Coronary artery (tissue), 2 donors: ENCODE measurements at regions not wholly inside any gene's neighbourhood (a gene's known extent, or its start where the extent isn't known, plus 50 kb on each side); places are given as distances from the start of the nearest gene placed in this dataset.

Experiments used
- DNase-seq: peaks from one replicate; pipeline ENCODE4 v3.0.0-alpha.2; 2017; ENCODE audit warnings: low spot score
- H3K27ac ChIP-seq, 2 donors: fragments of 200-600 bp; sonication (generic); one replicate each; pipeline ENCODE4 v1.5.1; 2016 to 2019
- H3K4me3 ChIP-seq: fragments of 200-600 bp; sonication (generic); 2 replicates; pipeline ENCODE4 v1.5.1; 2016; ENCODE audit warnings: mild to moderate bottlenecking, moderate library complexity
- TF ChIP-seq, protein P1 (sequence below): fragments of 200-600 bp; sonication (generic); IDR thresholded peaks from one replicate; pipeline ENCODE4 v1.5.1; 2019; ENCODE audit warnings: antibody characterized with exemption

DNA sequence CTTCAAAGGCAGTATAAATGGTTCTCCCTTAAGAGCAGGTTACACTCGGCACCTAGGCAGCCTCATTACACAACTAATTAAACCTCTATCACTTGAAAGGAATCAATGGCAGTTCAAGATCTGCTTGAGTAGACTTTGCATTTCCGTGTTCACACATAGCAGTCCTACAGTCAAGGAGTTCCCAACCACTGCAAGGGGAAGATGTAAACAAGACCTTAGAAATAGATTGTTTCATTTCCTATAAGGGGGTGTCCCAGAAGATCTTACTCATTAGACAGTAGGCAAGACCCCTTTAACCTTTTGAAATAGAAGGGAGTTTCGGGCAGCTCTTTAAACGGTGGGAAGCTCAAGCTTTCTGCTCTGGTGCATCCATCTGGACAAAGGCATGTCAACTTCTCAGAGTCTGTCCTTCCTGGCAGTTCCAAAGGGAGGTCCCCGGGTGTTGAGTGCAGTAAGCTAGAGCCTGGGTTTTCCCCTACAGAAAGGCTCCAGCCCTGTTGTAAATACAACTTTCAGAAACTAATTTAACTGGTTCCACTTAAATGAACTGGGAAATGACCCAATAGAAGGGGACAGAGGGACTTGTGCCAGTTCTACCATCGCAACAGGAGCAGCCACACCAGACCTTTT is 150.8 kb downstream of the RBMX2 start:
- Histone ChIP-seq H3K27ac (no peak overlapping the region), H3K4me3 (no peak overlapping the region)
- TF ChIP-seq, protein P1, sequence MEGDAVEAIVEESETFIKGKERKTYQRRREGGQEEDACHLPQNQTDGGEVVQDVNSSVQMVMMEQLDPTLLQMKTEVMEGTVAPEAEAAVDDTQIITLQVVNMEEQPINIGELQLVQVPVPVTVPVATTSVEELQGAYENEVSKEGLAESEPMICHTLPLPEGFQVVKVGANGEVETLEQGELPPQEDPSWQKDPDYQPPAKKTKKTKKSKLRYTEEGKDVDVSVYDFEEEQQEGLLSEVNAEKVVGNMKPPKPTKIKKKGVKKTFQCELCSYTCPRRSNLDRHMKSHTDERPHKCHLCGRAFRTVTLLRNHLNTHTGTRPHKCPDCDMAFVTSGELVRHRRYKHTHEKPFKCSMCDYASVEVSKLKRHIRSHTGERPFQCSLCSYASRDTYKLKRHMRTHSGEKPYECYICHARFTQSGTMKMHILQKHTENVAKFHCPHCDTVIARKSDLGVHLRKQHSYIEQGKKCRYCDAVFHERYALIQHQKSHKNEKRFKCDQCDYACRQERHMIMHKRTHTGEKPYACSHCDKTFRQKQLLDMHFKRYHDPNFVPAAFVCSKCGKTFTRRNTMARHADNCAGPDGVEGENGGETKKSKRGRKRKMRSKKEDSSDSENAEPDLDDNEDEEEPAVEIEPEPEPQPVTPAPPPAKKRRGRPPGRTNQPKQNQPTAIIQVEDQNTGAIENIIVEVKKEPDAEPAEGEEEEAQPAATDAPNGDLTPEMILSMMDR = no peak
- DNase-seq = no peak

DNA sequence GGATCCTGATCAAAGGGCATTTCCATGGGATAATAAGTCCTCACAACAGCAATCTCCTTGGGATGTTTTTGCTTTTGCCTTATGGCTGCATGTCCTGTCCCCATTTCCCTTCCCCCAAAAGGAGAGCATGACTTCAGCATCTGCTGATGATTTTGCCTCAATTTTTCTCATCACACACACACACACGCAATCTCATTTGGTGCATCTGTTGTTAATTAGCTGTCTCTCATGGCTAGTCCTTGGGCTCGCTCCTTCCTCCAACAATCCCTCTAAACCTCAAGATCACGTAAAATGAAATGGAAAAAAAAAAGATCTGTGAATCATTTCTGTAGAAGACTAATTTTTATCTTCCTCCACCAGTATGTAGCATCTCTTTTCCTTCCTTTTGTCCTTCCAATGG is 153.6 kb downstream of the RBMX2 start:
- no peak overlapping the region for H3K4me3 ChIP-seq
- DNase-seq = no peak
- TF ChIP-seq, protein P1 = no peak
- H3K27ac ChIP-seq = no peak overlapping the region

DNA sequence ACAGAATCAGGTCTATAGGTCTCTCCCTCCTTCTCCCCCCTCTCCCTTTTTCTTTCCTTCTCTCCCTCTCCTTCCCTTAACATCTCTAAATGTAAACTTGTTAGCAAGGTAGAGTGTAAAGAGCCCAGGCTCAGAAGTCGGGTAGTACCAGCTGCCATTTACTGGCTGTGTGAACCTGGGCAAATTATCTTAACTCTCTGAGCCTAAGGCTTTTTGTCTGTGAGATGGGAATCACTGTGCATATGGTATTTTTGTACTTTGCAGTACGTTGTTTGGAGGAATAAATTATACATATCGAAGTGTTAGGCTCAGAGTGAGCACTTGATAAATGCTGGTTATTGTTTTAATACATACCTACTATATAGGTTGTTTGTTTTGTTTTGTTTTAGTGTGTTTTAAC is 154.0 kb downstream of the RBMX2 start:
- DNase-seq = no peak
- Histone ChIP-seq H3K27ac (no peak overlapping the region), H3K4me3 (no peak overlapping the region)
- TF ChIP-seq, protein P1 = no peak

DNA sequence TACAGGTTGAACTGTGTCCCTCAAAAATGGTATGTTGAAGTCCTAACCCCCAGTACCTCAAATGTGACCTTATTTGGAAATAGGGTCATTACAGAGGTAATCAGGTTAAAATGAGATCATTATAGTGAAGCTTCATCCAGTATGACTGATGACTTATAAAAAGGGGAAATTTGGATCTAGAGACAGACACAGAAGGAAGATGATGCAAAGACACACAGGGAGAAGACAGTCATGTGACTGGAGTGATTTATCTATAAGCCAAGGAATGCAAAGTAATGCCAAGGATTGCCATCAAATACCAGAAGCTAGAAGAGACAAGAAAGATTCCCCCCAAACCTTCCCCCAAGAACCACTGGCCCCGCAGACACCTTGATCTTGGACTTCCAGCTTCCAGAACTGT is 155.2 kb downstream of the RBMX2 start:
- Histone ChIP-seq H3K4me3 (no peak overlapping the region), H3K27ac (no peak overlapping the region)
- TF ChIP-seq, protein P1 = no peak
- DNase-seq = no peak

DNA sequence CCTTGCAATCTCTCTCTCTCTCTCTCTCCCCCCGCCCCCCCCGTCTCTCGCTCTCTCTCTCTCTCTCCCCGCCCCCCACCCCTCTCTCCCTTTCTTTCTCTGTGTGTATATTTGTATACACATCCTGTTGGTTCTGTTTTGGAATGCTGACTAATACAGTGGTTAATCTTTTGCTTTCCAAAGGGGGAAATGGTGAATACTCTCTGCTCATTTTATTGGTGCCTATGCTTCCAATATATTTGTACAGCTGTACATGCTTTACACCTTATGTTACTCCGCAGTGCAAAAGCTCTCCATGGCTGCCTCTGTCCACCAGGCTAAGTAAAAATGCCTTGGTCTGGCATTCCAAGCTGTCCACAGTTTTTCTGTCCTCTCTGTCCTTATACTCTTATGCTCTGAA is 158.8 kb downstream of the RBMX2 start:
- TF ChIP-seq, protein P1 = no peak
- DNase-seq = no peak
- Histone ChIP-seq H3K27ac (no peak overlapping the region), H3K4me3 (no peak overlapping the region)

DNA sequence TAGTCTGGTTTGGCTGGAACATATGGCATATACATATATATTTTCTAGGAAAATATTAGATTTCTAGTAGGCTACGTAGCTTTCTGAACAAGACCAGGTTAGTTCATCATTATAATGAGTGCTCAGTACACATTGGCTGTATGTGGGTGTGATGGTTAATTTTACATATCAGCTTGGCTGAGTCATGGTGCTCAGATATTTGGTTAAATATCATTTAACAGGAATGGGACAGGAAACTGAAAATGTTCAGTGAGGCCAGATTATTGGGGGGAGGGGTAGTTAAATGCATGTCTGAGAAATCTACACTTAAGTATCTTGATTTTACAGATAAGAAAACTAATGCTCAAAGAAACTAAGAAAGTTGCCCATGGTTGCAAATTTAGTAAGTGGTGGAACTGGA is 160.1 kb downstream of the RBMX2 start:
- H3K27ac ChIP-seq = no peak overlapping the region

DNA sequence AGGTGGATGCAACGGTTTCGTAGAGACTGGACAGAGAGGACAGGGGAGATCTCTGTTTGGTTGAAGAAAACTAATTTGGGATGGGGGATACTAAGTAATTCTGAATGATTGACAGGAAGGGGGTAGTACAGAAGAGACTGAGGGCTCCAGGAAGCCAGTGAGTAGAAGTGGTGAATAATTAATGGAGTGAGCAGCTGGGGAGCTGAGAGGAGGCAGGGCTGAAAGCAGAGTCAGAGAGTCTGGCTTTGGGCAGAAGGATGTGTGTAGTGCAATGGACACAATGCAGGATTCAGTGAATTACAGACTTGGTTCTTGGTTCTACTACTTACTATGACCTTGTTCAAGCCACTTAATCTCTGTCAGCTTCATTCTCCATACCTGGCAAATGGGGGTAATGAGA is 161.7 kb downstream of the RBMX2 start:
- TF ChIP-seq, protein P1 = no peak
- no peak for DNase-seq
- H3K4me3 ChIP-seq = no peak overlapping the region
- no peak overlapping the region for H3K27ac ChIP-seq

More for the DNA sequence above, 160.1 kb downstream of the RBMX2 start:
- TF ChIP-seq, protein P1 = no peak
- H3K4me3 ChIP-seq = no peak overlapping the region
- DNase-seq = no peak
